Naive thymus-derived CD8-positive, alpha-beta T cell (primary cell): ENCODE measurements at regions not wholly inside any gene's neighbourhood (a gene's known extent, or its start where the extent isn't known, plus 50 kb on each side); places are given as distances from the start of the nearest gene placed in this dataset.

ENCODE experiments used
- ATAC-seq, 2 donors: fragments of 150-1000 bp; cut with Tn5 transposase in 1 of 2; sonication (Bioruptor Pico), chemical (Tn5 transposase) in 1 of 2; 1 replicate in 1 of 2; 2 replicates in 1 of 2; pipeline ENCODE4 v1.10.0; 2021; ENCODE audit warnings: mild to moderate bottlenecking in 2 of 2, moderate library complexity in 2 of 2
- POLR2A ChIA-PET: fragments of 350-600 bp; sonication (Branson Sonifier 250); formaldehyde crosslinking; loops from one replicate; lab custom pipeline; 2021; ENCODE audit warnings: antibody characterized with exemption; lab: Charles Lee
- DNase-seq, 10 donors: peaks; one replicate each; pipeline versions ENCODE4 v3.0.0 to v3.0.0-alpha.2; 2020 to 2022
- H3K27ac Mint-ChIP-seq, 10 donors: one replicate each; pipeline ENCODE4 v1.8.0; 2020 to 2022; ENCODE audit warnings: mild to moderate bottlenecking in 10 of 10, mixed read lengths in 10 of 10, moderate library complexity in 4 of 10, inconsistent platforms in 1 of 10
- H3K27me3 Mint-ChIP-seq, 5 donors: one replicate each; pipeline ENCODE4 v1.8.0; 2021 to 2022; ENCODE audit warnings: mixed read lengths in 5 of 5
- H3K36me3 Mint-ChIP-seq, 3 donors: one replicate each; pipeline ENCODE4 v1.8.0; 2020 to 2022; ENCODE audit warnings: mixed read lengths in 3 of 3, mild to moderate bottlenecking in 2 of 3, inconsistent platforms in 1 of 3
- H3K4me1 Mint-ChIP-seq, 4 donors: one replicate each; pipeline ENCODE4 v1.8.0; 2021 to 2022; ENCODE audit warnings: mixed read lengths in 4 of 4
- H3K4me3 Mint-ChIP-seq, 10 donors: one replicate each; pipeline ENCODE4 v1.8.0; 2020 to 2022; ENCODE audit warnings: mild to moderate bottlenecking in 10 of 10, mixed read lengths in 10 of 10, moderate library complexity in 6 of 10, inconsistent platforms in 1 of 10
- H3K9me3 Mint-ChIP-seq, 9 donors: one replicate each; pipeline ENCODE4 v1.8.0; 2020 to 2022; ENCODE audit warnings: mixed read lengths in 9 of 9, mild to moderate bottlenecking in 3 of 9, inconsistent platforms in 1 of 9, moderate library complexity in 1 of 9

DNA sequence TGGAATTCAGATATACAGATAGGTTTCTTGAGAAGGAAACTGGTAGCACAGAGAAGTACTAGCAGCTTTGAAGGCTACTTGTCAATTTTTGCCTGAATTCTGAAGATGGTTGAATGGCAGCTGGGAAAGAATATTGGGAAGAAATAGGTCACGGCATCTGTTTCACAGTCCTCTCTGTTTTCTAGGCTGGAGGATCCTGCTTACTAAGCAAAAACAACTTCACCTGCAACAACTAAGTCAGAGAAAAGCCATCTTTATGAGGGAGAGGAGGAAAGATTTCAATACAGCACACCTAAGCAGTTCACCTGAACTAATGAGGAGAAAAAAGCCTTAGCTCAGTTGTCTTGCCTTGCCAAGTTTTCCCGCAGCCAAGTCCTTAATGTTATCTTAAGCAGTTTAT lies 975.5 kb upstream of the EPHA7 start:
- Mint-ChIP-seq H3K36me3 (no peaks in the 10 kb centered on the region), H3K27ac (no peak overlapping the region), H3K27me3 (no peaks in the 10 kb centered on the region), H3K9me3 (peaks cover 0 to 4% (median 0%) of the 10 kb centered on the region in 9 donors), H3K4me3 (no peak overlapping the region), H3K4me1 (no peaks in the 10 kb centered on the region)
- POLR2A ChIA-PET = no interaction called here
- no peak for DNase-seq
- ATAC-seq = no peak

DNA sequence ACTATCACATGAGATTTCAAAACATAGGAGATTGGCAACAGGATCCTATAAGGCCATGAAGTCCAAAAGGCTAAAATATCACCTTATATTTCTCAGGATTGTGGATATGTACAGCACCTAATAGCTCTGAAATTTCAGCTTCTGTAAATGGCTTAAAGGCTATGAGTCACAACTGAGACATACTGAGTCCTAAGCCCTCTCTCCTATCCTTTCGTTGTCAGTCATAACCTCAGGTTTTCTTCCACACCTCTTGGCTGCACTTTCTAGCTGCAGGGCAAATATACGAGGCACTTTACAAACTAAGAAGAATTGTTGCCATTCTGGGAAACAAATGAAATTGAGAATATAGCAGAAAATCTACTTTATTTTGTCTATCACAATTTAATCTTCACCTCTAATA lies 969.9 kb upstream of the EPHA7 start:
- H3K4me1 Mint-ChIP-seq = no peaks in the 10 kb centered on the region
- ATAC-seq = no peak
- no peak overlapping the region for H3K4me3 Mint-ChIP-seq
- peaks cover 0 to 2% (median 0%) of the 10 kb centered on the region in 9 donors for H3K9me3 Mint-ChIP-seq
- DNase-seq = no peak
- no peaks in the 10 kb centered on the region for H3K27me3 Mint-ChIP-seq
- H3K27ac Mint-ChIP-seq = no peak overlapping the region
- H3K36me3 Mint-ChIP-seq = no peaks in the 10 kb centered on the region
- POLR2A ChIA-PET = no interaction called here

DNA sequence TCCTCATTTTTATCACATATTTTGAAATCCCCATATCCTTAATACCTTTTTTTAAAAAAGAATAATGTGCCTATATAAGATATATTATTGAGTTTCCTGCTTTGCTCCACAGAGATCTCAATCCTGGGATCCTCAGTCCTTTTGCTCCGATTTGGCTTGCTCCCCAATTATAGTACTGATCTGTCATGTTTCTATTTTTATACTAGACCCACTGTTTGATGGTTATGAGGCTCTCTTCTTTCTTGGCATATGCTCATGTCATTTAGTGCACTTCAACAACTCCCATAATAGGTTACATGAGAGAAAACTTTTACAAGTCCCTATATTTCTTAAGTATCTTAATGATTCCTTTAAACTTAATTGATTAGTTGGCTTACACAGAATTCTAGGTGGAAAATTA lies 958.5 kb upstream of the EPHA7 start:
- ATAC-seq (no peak), DNase-seq (no peak)
- Mint-ChIP-seq H3K27ac (no peak overlapping the region), H3K4me1 (no peaks in the 10 kb centered on the region), H3K9me3 (peaks cover 0 to 5% (median 2%) of the 10 kb centered on the region in 9 donors), H3K4me3 (no peak overlapping the region), H3K36me3 (no peaks in the 10 kb centered on the region), H3K27me3 (no peaks in the 10 kb centered on the region)
- POLR2A ChIA-PET = no interaction called here

- peaks cover 0 to 5% (median 2%) of the 10 kb centered on the region in 9 donors for H3K9me3 Mint-ChIP-seq
- ATAC-seq = no peak
Measured at GRCh38 chr6:94376876-94377275, 957.5 kb upstream of the EPHA7 start.

GRCh38 chr6:94372229-94372628 lies 952.9 kb upstream of the EPHA7 start:
- DNase-seq = no peak
- H3K36me3 Mint-ChIP-seq = no peaks in the 10 kb centered on the region
- H3K4me1 Mint-ChIP-seq = no peaks in the 10 kb centered on the region
- H3K27me3 Mint-ChIP-seq = no peaks in the 10 kb centered on the region
- H3K9me3 Mint-ChIP-seq = peaks cover 0 to 9% (median 0%) of the 10 kb centered on the region in 9 donors
- POLR2A ChIA-PET = no interaction called here
- no peak for ATAC-seq
- no peak overlapping the region for H3K27ac Mint-ChIP-seq
- H3K4me3 Mint-ChIP-seq = no peak overlapping the region

More at GRCh38 chr6:94376876-94377275, 957.5 kb upstream of the EPHA7 start:
- Mint-ChIP-seq H3K27ac (no peak overlapping the region), H3K36me3 (no peaks in the 10 kb centered on the region), H3K4me1 (no peaks in the 10 kb centered on the region), H3K27me3 (no peaks in the 10 kb centered on the region), H3K4me3 (no peak overlapping the region)
- POLR2A ChIA-PET = no interaction called here
- DNase-seq = no peak

GRCh38 chr6:94367316-94367715 lies 948.0 kb upstream of the EPHA7 start:
- Mint-ChIP-seq H3K9me3 (peaks cover 0 to 11% (median 4%) of the 10 kb centered on the region in 9 donors), H3K27ac (no peak overlapping the region), H3K4me1 (no peaks in the 10 kb centered on the region), H3K4me3 (no peak overlapping the region), H3K27me3 (no peaks in the 10 kb centered on the region), H3K36me3 (no peaks in the 10 kb centered on the region)
- no peak for ATAC-seq
- POLR2A ChIA-PET = no interaction called here
- no peak for DNase-seq

- POLR2A ChIA-PET = no interaction called here
- no peak overlapping the region for H3K27ac Mint-ChIP-seq
- H3K36me3 Mint-ChIP-seq = no peaks in the 10 kb centered on the region
- DNase-seq (no peak), ATAC-seq (no peak)
- H3K9me3 Mint-ChIP-seq = peaks cover 0 to 11% (median 2%) of the 10 kb centered on the region in 9 donors
- H3K4me3 Mint-ChIP-seq = no peak overlapping the region
- H3K27me3 Mint-ChIP-seq = no peaks in the 10 kb centered on the region
- H3K4me1 Mint-ChIP-seq = no peaks in the 10 kb centered on the region
Measured at GRCh38 chr6:94362061-94362864, 942.9 kb upstream of the EPHA7 start.

DNA sequence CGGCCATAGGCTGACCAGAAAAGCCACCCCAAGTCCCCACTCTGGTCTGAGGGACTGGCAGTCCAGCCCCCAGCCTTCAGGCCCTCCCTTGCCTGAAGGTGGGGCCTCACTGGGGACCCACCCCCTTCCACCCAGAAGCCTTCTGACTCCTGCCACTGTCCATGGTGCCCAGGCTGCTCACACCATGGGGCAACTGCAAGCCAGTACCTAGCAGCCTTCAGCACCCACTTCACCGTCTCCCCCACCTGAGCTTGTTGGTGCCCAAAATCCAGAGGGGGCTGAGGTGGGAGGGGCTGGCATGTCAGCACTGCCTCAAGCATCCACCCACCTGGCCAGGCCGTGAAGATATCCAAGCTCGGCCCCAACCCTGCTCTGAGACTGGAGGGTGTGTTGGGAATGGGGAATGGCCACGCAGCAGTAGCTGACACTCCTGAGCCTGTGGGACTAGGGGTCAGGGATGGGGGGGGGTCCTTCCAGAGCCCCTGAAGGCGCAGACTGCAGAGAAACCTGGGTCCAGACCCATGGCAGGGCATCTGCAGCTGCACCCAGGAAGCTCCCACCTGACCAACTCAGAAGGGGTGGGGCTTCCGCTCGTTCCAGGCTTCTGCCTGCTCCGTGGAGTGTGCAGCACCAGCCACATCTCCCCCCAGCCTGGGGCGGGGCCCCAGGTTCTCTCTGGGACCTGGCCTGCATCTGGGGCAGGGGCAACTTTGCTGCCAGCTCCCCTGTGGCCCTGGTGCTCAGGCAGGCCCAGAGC lies 942.1 kb upstream of the EPHA7 start:
- no peaks in the 10 kb centered on the region for H3K36me3 Mint-ChIP-seq
- DNase-seq (no peak), ATAC-seq (no peak)
- no peaks in the 10 kb centered on the region for H3K4me1 Mint-ChIP-seq
- peaks cover 0 to 11% (median 2%) of the 10 kb centered on the region in 9 donors for H3K9me3 Mint-ChIP-seq
- H3K4me3 Mint-ChIP-seq = no peak overlapping the region
- POLR2A ChIA-PET = no interaction called here
- H3K27ac Mint-ChIP-seq = no peak overlapping the region
- H3K27me3 Mint-ChIP-seq = no peaks in the 10 kb centered on the region

DNA sequence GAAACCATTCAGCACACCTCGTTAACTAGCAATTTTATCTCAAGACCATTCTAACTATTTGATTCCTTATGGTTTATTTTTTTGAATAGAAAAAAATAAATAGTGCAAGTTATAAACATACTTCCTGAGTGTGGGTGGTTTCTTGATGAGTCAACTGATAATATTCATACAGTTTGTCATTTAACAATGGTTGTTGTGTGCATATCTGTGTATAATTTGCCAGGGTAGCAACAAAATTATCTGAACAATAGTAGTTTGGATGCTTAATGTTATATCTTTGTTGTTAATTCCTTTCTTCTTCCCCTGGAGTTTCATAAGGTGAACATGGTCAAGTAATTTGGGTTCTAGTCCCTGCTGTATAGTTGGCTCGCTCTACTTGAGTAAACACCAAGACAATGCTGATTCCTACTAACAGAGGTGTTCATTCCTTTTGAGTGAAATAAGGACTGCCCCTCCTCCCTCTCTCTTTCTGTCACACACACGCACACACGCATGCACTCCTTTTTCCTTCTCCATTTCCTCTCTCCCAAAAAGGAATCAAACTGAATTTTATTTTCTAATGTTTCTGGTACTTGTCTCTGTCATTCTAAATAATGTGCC lies 938.1 kb upstream of the EPHA7 start:
- Mint-ChIP-seq H3K4me3 (no peak overlapping the region), H3K9me3 (peaks cover 0 to 12% (median 0%) of the 10 kb centered on the region in 9 donors), H3K36me3 (no peaks in the 10 kb centered on the region), H3K27ac (no peak overlapping the region), H3K27me3 (no peaks in the 10 kb centered on the region), H3K4me1 (no peaks in the 10 kb centered on the region)
- POLR2A ChIA-PET = no interaction called here
- ATAC-seq = no peak
- DNase-seq = no peak

GRCh38 chr6:94350833-94351232 lies 931.5 kb upstream of the EPHA7 start:
- Mint-ChIP-seq H3K4me3 (no peak overlapping the region), H3K36me3 (no peaks in the 10 kb centered on the region), H3K4me1 (no peaks in the 10 kb centered on the region), H3K9me3 (peaks cover 0 to 11% (median 0%) of the 10 kb centered on the region in 9 donors), H3K27me3 (no peaks in the 10 kb centered on the region), H3K27ac (no peak overlapping the region)
- POLR2A ChIA-PET = no interaction called here
- ATAC-seq (no peak), DNase-seq (no peak)

DNA sequence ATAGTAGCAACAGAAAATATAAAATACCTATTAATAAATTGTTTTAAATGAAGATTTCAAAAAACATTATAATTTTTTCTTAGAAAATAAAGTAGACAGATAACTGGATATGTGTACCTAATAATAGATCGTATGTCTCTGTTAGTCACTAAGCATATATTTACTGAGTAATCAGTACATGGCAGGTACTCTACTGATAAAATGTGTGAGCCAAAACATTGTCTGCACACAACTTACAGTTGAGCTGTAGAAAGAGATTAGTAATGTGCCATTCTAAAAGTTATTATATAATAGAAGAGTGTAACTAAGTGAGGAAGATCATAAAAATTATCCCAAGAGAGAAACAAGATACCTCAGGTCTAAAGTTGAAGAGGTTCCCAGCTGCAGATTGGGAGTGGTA lies 929.9 kb upstream of the EPHA7 start:
- DNase-seq = no peak
- POLR2A ChIA-PET = no interaction called here
- Mint-ChIP-seq H3K27me3 (no peaks in the 10 kb centered on the region), H3K4me1 (no peaks in the 10 kb centered on the region), H3K27ac (no peak overlapping the region), H3K36me3 (no peaks in the 10 kb centered on the region), H3K9me3 (peaks cover 0 to 4% (median 0%) of the 10 kb centered on the region in 9 donors), H3K4me3 (no peak overlapping the region)
- no peak for ATAC-seq

GRCh38 chr6:94344866-94345265 lies 925.5 kb upstream of the EPHA7 start:
- DNase-seq (no peak), ATAC-seq (no peak)
- H3K36me3 Mint-ChIP-seq = no peaks in the 10 kb centered on the region
- H3K27ac Mint-ChIP-seq = no peak overlapping the region
- no peaks in the 10 kb centered on the region for H3K4me1 Mint-ChIP-seq
- peaks cover 0 to 9% (median 4%) of the 10 kb centered on the region in 9 donors for H3K9me3 Mint-ChIP-seq
- no peaks in the 10 kb centered on the region for H3K27me3 Mint-ChIP-seq
- no peak overlapping the region for H3K4me3 Mint-ChIP-seq
- POLR2A ChIA-PET = no interaction called here

- H3K4me1 Mint-ChIP-seq = no peaks in the 10 kb centered on the region
- no peaks in the 10 kb centered on the region for H3K27me3 Mint-ChIP-seq
- POLR2A ChIA-PET = no interaction called here
- no peaks in the 10 kb centered on the region for H3K36me3 Mint-ChIP-seq
- no peak overlapping the region for H3K4me3 Mint-ChIP-seq
- ATAC-seq = no peak
- peaks cover 0 to 10% (median 5%) of the 10 kb centered on the region in 9 donors for H3K9me3 Mint-ChIP-seq
- DNase-seq = no peak
- H3K27ac Mint-ChIP-seq = no peak overlapping the region
Measured at GRCh38 chr6:94341173-94341572, 921.8 kb upstream of the EPHA7 start.
